NCI-H510A treated with DMSO at 0.1 percent for 48 hours (cell line): ENCODE measurements at regions not wholly inside any gene's neighbourhood (a gene's known extent, or its start where the extent isn't known, plus 50 kb on each side); places are given as distances from the start of the nearest gene placed in this dataset.

ENCODE experiments used
- DNase-seq: peaks from one replicate; lab custom pipeline; 2025; lab: John Stamatoyannopoulos, UW

- no peak for DNase-seq
These were observed 198.4 kb upstream of the KIAA1217 start for GRCh38 chr10:24010436-24010970.

DNA sequence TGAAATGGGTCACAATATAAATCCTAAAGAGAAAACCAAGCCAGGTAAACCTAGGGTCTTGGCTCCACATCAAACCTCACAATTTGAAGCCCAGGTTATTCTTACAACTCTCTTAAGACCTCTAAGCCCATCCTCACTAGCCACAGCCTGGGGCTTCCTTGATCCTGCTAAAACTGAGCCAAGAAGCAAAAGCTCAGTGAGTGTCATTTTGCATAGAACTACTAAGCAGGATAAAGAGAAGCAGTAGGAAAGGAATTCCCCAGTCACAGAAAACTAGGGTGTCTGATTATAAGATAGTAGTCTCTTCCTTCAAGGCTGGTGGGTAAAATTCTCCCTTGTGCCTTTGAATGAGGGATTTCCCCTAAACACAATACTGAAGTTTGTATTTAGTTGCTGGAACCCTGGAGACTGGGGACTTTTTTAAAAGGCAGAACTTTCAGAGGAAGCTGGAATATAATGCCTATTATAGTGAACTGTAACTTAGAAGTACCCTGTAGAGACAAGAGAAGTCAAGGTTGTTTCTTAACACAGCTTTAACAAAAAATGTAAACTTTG lies 196.6 kb upstream of the KIAA1217 start:
- no peak for DNase-seq

DNA sequence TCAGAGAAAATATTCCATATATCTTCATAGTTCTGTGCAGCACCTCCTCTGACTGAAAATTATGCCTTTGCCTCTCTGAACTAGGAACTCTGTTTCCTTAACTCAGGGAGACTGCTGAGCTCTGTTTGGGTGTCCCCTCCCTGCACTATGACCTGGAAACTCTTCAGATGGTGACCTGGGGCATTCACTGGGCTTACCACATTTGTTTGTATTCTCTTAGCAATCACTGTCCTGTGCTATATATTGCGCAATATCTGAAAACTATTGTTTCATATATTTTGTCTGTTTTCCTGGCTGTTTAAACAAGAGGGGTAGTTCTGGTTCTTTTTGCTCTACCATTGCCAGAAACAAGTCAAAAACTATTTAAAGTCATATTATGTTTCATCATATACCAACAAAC lies 181.8 kb upstream of the KIAA1217 start:
- no peak for DNase-seq

DNA sequence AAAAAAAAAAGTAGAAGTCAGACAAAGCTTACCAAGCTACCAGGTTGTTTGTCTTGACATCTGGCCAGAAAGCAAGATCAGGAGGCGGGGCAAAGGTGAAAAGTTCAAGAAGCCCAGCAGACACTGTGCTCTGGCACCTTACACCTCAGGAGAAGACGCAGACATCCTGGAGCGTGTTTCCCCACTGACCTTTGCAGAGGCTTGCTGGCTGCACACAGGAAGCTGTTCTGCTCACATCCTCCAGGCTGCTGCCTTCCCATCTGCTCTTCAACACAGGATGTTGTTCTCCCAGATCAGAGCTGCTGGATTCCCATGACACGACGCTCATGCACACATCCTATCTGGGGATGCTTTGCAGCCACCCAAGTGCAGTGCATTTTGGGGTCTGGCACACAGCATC lies 174.4 kb upstream of the KIAA1217 start:
- no peak for DNase-seq

DNA sequence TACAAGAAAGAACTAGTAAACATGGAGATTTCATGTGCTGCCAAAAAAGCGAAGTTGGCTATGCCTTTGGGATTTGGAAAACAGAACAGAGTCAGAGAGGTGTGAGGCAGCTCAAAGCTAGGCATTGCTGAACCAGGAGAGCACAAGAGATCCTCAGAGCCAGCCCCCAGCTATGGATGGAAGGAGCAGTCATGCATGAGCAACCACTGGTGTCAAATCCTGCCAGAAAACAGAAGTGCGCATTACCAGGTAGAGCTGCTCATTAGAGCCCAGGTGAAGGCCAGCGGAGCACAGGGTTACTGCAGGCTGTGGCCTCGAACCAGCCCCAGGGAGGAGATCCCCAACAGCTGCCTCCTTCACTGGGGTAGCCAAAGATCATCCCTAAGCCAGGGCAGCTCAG lies 173.2 kb upstream of the KIAA1217 start:
- no peak for DNase-seq

DNA sequence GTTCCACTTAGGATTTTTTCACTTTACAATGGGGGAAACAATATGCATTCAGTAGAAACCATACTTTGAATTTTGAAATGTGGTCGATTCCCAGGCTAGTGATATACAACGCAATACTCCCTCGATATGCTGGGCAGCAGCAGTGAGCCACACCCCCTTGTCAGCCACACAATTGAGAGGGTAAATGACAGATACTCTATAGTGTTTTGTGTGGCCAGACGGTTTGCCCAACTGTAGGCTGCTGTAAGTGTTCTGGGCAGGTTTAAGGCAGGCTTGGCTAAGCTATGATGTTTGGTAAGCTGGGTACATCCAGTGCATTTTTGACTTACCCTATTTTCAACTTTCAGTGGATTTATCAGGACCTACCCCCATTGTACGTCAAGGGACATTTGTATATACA lies 169.6 kb upstream of the KIAA1217 start:
- DNase-seq, result no peak

- DNase-seq, result no peak
These were observed 169.0 kb upstream of the KIAA1217 start for GRCh38 chr10:24039897-24040296.

DNA sequence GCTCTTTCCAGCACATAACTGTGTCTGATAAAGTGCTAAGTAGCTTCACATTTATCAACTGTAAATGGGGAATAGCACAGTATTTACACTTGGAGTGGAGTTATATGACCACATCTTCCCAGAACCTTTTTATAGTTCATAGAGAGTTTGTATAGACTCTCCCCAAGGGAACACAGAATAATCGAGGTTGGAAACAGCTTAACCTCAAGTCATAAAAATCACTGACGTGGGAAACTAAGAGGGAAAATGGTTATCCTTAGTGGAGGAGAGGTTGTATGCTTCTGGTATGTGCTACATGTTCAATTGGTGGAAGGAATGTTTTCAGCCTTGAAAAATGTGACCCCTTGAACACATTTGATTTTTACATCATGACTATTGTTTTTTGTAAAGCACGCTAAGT lies 167.9 kb upstream of the KIAA1217 start:
- DNase-seq, result no peak

- DNase-seq, result no peak
These were observed 167.1 kb upstream of the KIAA1217 start for GRCh38 chr10:24041834-24042233.

- DNase-seq, result no peak
These were observed 166.1 kb upstream of the KIAA1217 start for GRCh38 chr10:24042884-24043283.

DNA sequence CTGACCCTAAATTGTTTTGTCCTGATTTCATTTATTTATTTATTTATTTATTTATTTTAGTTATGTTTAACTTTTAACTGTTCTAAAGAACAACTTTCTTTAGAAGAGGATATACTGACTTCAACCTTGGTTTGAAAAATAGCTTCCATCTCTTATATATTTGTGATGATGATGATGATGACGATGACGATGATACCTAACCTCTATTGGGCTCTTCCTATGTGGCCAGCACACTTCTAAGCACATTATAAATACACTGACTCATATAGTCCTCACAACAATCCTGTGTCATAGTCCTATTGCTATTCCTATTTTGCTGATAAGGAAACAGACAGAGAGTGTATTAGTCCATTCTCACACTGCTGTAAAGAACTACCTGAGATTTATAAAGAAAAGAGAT lies 162.9 kb upstream of the KIAA1217 start:
- no peak for DNase-seq

GRCh38 chr10:24047176-24047575 lies 161.8 kb upstream of the KIAA1217 start:
- no peak for DNase-seq

DNA sequence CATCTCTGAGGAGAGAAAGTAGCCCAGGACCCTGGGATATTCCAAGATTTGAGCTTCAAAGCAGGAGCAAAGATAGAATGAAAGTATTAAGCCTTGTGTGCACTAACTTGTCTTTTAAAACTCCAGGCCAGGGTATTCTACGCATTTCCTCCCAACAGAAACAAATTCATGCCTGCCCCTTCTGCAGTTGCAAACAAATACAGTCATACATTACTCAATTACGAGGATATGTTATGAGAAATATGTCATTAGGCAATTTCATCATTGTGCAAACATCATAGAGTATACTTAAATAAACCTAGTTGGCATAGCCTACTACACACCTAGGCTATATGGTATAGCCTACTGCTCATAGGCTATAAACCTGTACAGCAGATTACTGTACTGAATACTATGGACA lies 154.5 kb upstream of the KIAA1217 start:
- DNase-seq, result no peak

DNA sequence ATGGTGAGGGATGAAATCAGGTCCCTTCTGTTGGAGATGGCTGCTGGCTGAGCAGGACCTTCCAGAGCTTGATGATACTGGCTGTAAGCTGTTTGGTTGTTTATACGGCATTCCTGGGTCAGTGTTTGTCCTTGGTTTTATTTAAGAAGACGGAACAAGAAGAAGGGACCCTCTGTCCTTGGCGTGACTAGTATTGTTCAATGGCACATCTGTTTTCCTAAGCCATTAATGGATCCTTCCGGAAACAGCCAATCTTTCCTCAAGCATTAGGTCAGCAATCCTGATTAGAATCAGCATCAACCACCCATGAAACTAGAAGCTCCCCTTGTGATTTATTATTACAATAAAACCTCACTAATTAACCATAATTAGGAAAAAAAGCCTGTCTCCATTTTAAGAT lies 128.7 kb upstream of the KIAA1217 start:
- DNase-seq, result no peak

DNA sequence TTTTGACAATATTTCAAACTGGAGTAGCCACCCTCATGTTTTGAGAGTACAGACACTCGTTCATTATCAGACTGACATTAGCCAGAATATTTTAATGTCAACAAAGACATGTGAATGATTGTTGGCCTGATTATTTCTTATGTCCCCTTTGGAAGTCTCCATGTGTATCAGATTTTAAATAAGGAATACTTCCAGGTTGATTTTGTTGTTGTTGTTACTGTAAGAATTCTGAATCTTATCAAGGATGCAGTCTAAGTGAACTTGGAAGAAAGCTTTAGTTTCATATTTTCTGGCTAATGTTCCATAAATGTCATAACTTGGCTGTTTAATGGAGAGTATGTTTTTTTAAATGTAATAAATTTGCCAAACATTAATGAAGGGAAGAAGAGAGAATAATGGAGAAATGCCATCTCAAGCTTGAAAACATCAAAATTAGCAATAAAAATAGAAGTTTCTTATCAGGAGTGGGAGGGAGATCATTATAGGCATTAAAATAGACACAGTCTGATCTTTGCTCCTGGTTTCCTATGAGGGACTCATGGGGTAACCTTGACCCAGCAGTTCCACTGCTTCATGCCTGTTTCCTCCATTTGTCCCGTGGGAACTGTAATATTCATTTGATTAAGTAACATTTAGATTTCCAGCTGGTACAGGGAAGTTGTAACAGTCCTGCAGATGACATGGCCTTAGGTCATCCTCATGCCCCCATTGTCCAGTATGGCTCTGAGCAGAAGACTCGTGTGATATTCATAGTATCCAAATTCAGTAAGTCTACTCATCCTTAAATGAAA lies 122.4 kb upstream of the KIAA1217 start:
- no peak for DNase-seq

GRCh38 chr10:24091256-24091655 lies 117.7 kb upstream of the KIAA1217 start:
- DNase-seq, result no peak

GRCh38 chr10:24096281-24096680 lies 112.7 kb upstream of the KIAA1217 start:
- no peak for DNase-seq

DNA sequence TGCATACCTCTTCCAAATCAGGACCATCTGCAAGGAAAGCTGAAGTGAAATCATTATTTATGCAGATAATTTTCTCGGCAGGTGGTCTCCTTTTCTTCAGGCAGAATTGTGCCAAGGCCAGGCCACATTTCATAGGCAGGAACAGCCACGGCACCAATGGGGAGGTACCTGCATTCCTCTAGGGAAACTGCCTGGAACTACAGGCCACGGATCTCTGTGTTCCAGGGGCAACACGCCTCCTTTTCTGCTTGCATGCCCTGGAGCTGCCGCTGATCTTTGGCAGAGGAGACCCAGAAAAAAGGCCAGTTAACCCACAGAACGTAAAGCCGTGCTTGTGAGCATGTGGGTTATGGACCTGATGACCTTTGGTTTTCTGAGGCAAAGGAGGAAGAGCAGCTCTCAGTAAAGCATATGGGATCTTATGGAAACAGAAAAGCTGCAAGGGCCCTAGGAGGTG lies 111.2 kb upstream of the KIAA1217 start:
- no peak for DNase-seq

DNA sequence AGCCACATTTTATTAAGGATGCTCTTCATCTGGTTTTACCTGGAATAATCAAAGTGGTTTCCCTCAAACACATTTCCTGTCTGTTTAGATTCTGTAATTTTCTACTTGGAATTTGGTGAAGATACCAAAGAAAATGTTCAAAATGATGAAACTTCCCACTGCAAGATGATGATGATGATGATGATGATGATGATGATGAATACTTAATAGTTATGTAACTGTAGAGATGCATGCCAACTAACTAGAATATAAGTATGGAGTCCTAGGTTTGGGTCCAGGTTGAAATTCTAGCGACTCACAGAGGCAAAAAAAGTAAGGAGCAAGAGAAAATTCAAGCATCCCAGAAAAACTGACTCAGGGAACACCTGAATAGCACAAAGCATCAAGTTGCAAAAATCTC lies 104.0 kb upstream of the KIAA1217 start:
- DNase-seq, result no peak

- no peak for DNase-seq
These were observed 95.0 kb upstream of the KIAA1217 start for GRCh38 chr10:24113901-24114300.

- no peak for DNase-seq
These were observed 94.4 kb upstream of the KIAA1217 start for GRCh38 chr10:24114556-24114955.

DNA sequence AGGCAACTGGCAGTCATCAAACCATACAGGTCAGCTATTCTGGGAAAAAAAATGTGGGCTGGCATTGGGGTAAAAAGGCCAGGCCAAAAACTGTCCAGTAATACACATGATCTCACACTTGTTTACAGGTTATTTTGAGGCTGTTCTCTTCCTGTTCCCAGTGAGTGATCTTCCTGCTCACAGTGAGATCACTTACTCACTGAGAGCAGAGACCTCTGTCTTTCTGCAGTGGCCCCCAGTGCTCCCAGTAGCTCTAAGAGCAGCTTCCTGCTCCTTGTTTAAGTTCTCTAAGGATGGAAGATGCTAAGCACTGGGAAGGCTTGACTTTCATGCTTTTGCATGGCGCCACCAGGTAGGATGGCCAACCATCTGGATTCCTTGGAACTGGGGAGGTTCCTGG lies 93.5 kb upstream of the KIAA1217 start:
- no peak for DNase-seq

- no peak for DNase-seq
These were observed 90.7 kb upstream of the KIAA1217 start for GRCh38 chr10:24118246-24118645.

DNA sequence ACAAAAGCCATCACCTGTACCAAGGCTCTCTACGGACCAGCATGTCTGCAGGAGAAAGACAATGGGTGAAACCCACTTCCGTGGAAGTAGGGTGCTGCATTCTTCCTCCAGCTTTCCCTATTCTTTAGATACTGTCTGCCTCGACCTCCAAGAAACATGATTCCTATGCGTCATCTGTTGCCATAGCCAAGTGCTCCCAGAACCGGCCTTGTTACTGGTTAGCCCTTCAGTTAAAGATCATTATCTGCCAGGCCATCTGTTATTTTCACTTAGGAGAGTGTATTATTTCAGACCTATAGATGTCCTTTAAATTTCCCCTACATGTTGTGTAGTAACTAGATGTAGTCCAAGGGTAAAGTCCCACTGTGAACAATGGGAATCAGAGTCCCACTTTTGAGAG lies 89.0 kb upstream of the KIAA1217 start:
- DNase-seq, result no peak
